HEK293 (cell line): ENCODE measurements at regions not wholly inside any gene's neighbourhood (a gene's known extent, or its start where the extent isn't known, plus 50 kb on each side); places are given as distances from the start of the nearest gene placed in this dataset.

Source experiments
- CTCF ChIA-PET: fragments of 350-600 bp; formaldehyde crosslinking; extraction: SDS; loops from one replicate; lab custom pipeline; 2021; ENCODE audit warnings: antibody characterized with exemption; lab: Yijun Ruan, JAX
- POLR2A ChIA-PET: fragments of 300-600 bp; formaldehyde crosslinking; extraction: SDS; loops from one replicate; lab custom pipeline; 2020; ENCODE audit warnings: antibody characterized with exemption, inconsistent platforms; lab: Yijun Ruan, JAX
- H3K27ac ChIP-seq: fragments of 200-500 bp; sonication (Bioruptor generic); 2 replicates; pipeline ENCODE4 v1.5.1; 2014; ENCODE audit warnings: low read depth, low read length, control low read depth, inconsistent platforms; ENCODE audit errors: extremely low read depth
- H3K36me3 ChIP-seq, 2 experiments: fragments of 200-500 bp in 1 of 2; sonication (Bioruptor generic) in 1 of 2; 1 replicate in 1 of 2; 2 replicates in 1 of 2; pipeline ENCODE4 v1.5.1; 2014 to 2017; ENCODE audit warnings: inconsistent platforms in 2 of 2, low read length in 2 of 2; ENCODE audit not compliant: control insufficient read depth in 2 of 2, insufficient read depth in 1 of 2
- H3K4me1 ChIP-seq: fragments of 200-500 bp; sonication (Bioruptor generic); 2 replicates; pipeline ENCODE4 v1.5.1; 2014; ENCODE audit warnings: mild to moderate bottlenecking, low read length, inconsistent platforms; ENCODE audit not compliant: control insufficient read depth, insufficient read depth
- H3K4me3 ChIP-seq: 2 replicates; pipeline ENCODE4 v1.5.1; 2011; ENCODE audit warnings: low read depth, mild to moderate bottlenecking, control low read depth, low read length, moderate library complexity
- H3K9me3 ChIP-seq: fragments of 200-500 bp; sonication (Bioruptor generic); 2 replicates; pipeline ENCODE4 v1.5.1; 2014; ENCODE audit warnings: low read depth, low read length, inconsistent platforms; ENCODE audit not compliant: control insufficient read depth, insufficient read depth
- BCL6B ChIP-seq: fragments of 450-650 bp; formaldehyde crosslinking; IDR thresholded peaks from 2 replicates; pipeline ENCODE4 v1.5.1; 2017; ENCODE audit warnings: missing biosample characterization, missing genetic modification characterization
- HOXD13 ChIP-seq: sonication (generic); formaldehyde crosslinking; IDR thresholded peaks from 2 replicates; pipeline ENCODE4 v1.8.0; 2022; ENCODE audit warnings: missing genetic modification reagents, borderline replicate concordance
- PBX3 ChIP-seq: sonication (generic); formaldehyde crosslinking; IDR thresholded peaks from 2 replicates; pipeline ENCODE4 v1.8.1; 2022; ENCODE audit warnings: mild to moderate bottlenecking, moderate library complexity, missing genetic modification reagents
- SP3 ChIP-seq: fragments of 450-650 bp; formaldehyde crosslinking; IDR thresholded peaks from 2 replicates; pipeline ENCODE4 v1.5.1; 2016; ENCODE audit warnings: missing biosample characterization, missing genetic modification characterization
- WT1 ChIP-seq: fragments of 450-650 bp; formaldehyde crosslinking; IDR thresholded peaks from 2 replicates; pipeline ENCODE4 v1.5.1; 2016; ENCODE audit warnings: missing biosample characterization, missing genetic modification characterization
- ZFHX2 ChIP-seq: fragments of 450-650 bp; formaldehyde crosslinking; conservative IDR thresholded peaks from 2 replicates; pipeline ENCODE4 v1.5.1; 2016; ENCODE audit warnings: missing biosample characterization, missing genetic modification characterization
- ZFP41 ChIP-seq: fragments of 450-650 bp; formaldehyde crosslinking; IDR thresholded peaks from 2 replicates; pipeline ENCODE4 v1.5.1; 2016; ENCODE audit warnings: missing biosample characterization, missing genetic modification characterization, borderline replicate concordance
- ZNF416 ChIP-seq: fragments of 450-650 bp; formaldehyde crosslinking; IDR thresholded peaks from 2 replicates; pipeline ENCODE4 v1.5.1; 2016; ENCODE audit warnings: missing biosample characterization, missing genetic modification characterization
- ZNF433 ChIP-seq: fragments of 450-650 bp; formaldehyde crosslinking; IDR thresholded peaks from 2 replicates; pipeline ENCODE4 v1.5.1; 2016; ENCODE audit warnings: missing biosample characterization, missing genetic modification characterization, low read depth
- ZNF488 ChIP-seq: fragments of 450-650 bp; formaldehyde crosslinking; IDR thresholded peaks from 2 replicates; pipeline ENCODE4 v1.5.1; 2016; ENCODE audit warnings: missing biosample characterization, missing genetic modification characterization
- ZNF596 ChIP-seq: fragments of 450-650 bp; IDR thresholded peaks from 2 replicates; pipeline ENCODE4 v1.5.0; 2018; ENCODE audit warnings: missing biosample characterization, mild to moderate bottlenecking, missing genetic modification characterization, moderate library complexity
- ZNF626 ChIP-seq: fragments of 450-650 bp; sonication (Bioruptor Pico); formaldehyde crosslinking; IDR thresholded peaks from 2 replicates; pipeline ENCODE4 v1.5.1; 2018; ENCODE audit warnings: missing biosample characterization, missing genetic modification characterization, inconsistent platforms
- ZNF677 ChIP-seq: fragments of 450-650 bp; IDR thresholded peaks from 2 replicates; pipeline ENCODE4 v1.5.0; 2018; ENCODE audit warnings: missing biosample characterization, mild to moderate bottlenecking, missing genetic modification characterization, moderate library complexity
- ZNF701 ChIP-seq: fragments of 450-650 bp; formaldehyde crosslinking; IDR thresholded peaks from 2 replicates; pipeline ENCODE4 v1.5.1; 2016; ENCODE audit warnings: missing biosample characterization, missing genetic modification characterization
- ZNF707 ChIP-seq: fragments of 450-650 bp; formaldehyde crosslinking; IDR thresholded peaks from 2 replicates; pipeline ENCODE4 v1.5.1; 2016; ENCODE audit warnings: missing biosample characterization, missing genetic modification characterization
- ZNF777 ChIP-seq: fragments of 450-650 bp; formaldehyde crosslinking; IDR thresholded peaks from 2 replicates; pipeline ENCODE4 v1.5.1; 2017; ENCODE audit warnings: missing biosample characterization, missing genetic modification characterization, borderline replicate concordance
- ZNF792 ChIP-seq: fragments of 450-650 bp; formaldehyde crosslinking; IDR thresholded peaks from 2 replicates; pipeline ENCODE4 v1.5.1; 2016; ENCODE audit warnings: missing biosample characterization, missing genetic modification characterization
- ZSCAN5A ChIP-seq: fragments of 450-650 bp; formaldehyde crosslinking; IDR thresholded peaks from 2 replicates; pipeline ENCODE4 v1.5.1; 2016; ENCODE audit warnings: missing biosample characterization, missing genetic modification characterization
- TF ChIP-seq, protein P1 (sequence below): fragments of 450-650 bp; formaldehyde crosslinking; IDR thresholded peaks from 2 replicates; pipeline ENCODE4 v1.5.1; 2016; ENCODE audit warnings: missing biosample characterization, missing genetic modification characterization, borderline replicate concordance

- no peak overlapping the region for H3K4me3 ChIP-seq
- POLR2A ChIA-PET: no interaction called here
- no peaks in the 10 kb centered on the region for H3K36me3 ChIP-seq
- no peak overlapping the region for H3K27ac ChIP-seq
- H3K9me3 ChIP-seq: no peaks in the 10 kb centered on the region; the same call in 1 of the 2 replicates
- no peak for TF ChIP-seq SP3
- no peak for TF ChIP-seq ZNF707 (tag by site-specific recombination)
- no peak for TF ChIP-seq ZNF792 (tag by site-specific recombination)
- TF ChIP-seq ZNF416 (tag by site-specific recombination): no peak
- TF ChIP-seq WT1 (tag by site-specific recombination): no peak
- no peak for TF ChIP-seq PBX3 (CRISPR knock-in tag)
- no peak for TF ChIP-seq BCL6B (tag by site-specific recombination)
- no peak for TF ChIP-seq ZNF777 (tag by site-specific recombination)
- TF ChIP-seq ZNF701 (tag by site-specific recombination): no peak
- no peak for TF ChIP-seq ZNF488 (tag by site-specific recombination)
- TF ChIP-seq HOXD13: no peak
- no peak for TF ChIP-seq ZFP41 (tag by site-specific recombination)
- no peak for TF ChIP-seq ZNF433
- no peak for TF ChIP-seq ZNF626 (tag by site-specific recombination)
- no peak for TF ChIP-seq ZNF596 (tag by site-specific recombination)
- no peak for TF ChIP-seq ZSCAN5A
- TF ChIP-seq ZNF677 (tag by site-specific recombination): no peak
- TF ChIP-seq ZFHX2 (tag by site-specific recombination): no peak
- TF ChIP-seq, all 188 proteins: peak for 0
- CTCF ChIA-PET: no interaction called here
- H3K4me1 ChIP-seq: no peaks in the 10 kb centered on the region
Observed at GRCh38 chr5:2123874-2124273, 241.1 kb upstream of the IRX4 start.

- H3K4me1 ChIP-seq: no peaks in the 10 kb centered on the region
- H3K27ac ChIP-seq: no peak overlapping the region
- TF ChIP-seq, protein P1, sequence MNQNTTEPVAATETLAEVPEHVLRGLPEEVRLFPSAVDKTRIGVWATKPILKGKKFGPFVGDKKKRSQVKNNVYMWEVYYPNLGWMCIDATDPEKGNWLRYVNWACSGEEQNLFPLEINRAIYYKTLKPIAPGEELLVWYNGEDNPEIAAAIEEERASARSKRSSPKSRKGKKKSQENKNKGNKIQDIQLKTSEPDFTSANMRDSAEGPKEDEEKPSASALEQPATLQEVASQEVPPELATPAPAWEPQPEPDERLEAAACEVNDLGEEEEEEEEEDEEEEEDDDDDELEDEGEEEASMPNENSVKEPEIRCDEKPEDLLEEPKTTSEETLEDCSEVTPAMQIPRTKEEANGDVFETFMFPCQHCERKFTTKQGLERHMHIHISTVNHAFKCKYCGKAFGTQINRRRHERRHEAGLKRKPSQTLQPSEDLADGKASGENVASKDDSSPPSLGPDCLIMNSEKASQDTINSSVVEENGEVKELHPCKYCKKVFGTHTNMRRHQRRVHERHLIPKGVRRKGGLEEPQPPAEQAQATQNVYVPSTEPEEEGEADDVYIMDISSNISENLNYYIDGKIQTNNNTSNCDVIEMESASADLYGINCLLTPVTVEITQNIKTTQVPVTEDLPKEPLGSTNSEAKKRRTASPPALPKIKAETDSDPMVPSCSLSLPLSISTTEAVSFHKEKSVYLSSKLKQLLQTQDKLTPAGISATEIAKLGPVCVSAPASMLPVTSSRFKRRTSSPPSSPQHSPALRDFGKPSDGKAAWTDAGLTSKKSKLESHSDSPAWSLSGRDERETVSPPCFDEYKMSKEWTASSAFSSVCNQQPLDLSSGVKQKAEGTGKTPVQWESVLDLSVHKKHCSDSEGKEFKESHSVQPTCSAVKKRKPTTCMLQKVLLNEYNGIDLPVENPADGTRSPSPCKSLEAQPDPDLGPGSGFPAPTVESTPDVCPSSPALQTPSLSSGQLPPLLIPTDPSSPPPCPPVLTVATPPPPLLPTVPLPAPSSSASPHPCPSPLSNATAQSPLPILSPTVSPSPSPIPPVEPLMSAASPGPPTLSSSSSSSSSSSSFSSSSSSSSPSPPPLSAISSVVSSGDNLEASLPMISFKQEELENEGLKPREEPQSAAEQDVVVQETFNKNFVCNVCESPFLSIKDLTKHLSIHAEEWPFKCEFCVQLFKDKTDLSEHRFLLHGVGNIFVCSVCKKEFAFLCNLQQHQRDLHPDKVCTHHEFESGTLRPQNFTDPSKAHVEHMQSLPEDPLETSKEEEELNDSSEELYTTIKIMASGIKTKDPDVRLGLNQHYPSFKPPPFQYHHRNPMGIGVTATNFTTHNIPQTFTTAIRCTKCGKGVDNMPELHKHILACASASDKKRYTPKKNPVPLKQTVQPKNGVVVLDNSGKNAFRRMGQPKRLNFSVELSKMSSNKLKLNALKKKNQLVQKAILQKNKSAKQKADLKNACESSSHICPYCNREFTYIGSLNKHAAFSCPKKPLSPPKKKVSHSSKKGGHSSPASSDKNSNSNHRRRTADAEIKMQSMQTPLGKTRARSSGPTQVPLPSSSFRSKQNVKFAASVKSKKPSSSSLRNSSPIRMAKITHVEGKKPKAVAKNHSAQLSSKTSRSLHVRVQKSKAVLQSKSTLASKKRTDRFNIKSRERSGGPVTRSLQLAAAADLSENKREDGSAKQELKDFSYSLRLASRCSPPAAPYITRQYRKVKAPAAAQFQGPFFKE (tag by site-specific recombination): no peak
- TF ChIP-seq, all 188 proteins: peak for 0
- H3K4me3 ChIP-seq: no peak overlapping the region
- no peaks in the 10 kb centered on the region for H3K36me3 ChIP-seq
- no peaks in the 10 kb centered on the region; the same call in 1 of the 2 replicates for H3K9me3 ChIP-seq
- CTCF ChIA-PET: no interaction called here
- POLR2A ChIA-PET: no interaction called here
Observed at GRCh38 chr5:2120361-2120760, 237.6 kb upstream of the IRX4 start.
